GM18868 (cell line): ENCODE measurements at regions not wholly inside any gene's neighbourhood (a gene's known extent, or its start where the extent isn't known, plus 50 kb on each side); places are given as distances from the start of the nearest gene placed in this dataset.
A peak's percentile ranks its signal among the peaks of the same experiment; 100 is the strongest.
"Not testable (repeated sequence)": the region's sequence is repeated elsewhere in the genome, so short reads cannot be mapped to it uniquely, and the experiment has no call there.

Experiments used
- ATAC-seq: cut with Tn5 transposase; IDR thresholded peaks from one replicate; pipeline ENCODE4 v1.9.1; 2021; ENCODE audit warnings: mild to moderate bottlenecking, moderate library complexity; ENCODE audit not compliant: unreplicated experiment

- peak; percentile 56 for ATAC-seq
Observed at GRCh38 chr6:10343320-10343719, 71.6 kb downstream of the TFAP2A start.

- ATAC-seq: no peak
Observed at GRCh38 chr6:10341605-10342004, 73.3 kb downstream of the TFAP2A start.

DNA sequence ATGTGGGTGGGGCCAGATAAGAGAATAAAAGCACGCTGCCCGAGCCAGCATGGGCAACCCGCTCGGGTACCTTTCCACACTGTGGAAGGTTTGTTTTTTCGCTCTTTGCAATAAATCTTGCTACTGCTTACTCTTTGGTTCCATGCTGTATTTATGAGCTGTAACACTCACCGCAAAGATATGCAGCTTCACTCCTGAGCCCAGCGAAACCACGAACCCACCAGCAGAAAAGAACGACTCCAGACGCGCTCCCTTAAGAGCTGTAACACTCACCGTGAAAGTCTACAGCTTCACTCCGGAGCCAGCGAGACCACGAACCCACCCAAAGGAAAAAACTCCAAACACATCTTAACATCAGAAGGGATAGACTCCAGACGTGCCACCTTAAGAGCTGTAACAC, 76.7 kb downstream of the TFAP2A start:
- ATAC-seq: no peak

- ATAC-seq: not testable (repeated sequence)
Observed at GRCh38 chr6:10337376-10337775, 77.5 kb downstream of the TFAP2A start.

GRCh38 chr6:10332111-10332510, 82.8 kb downstream of the TFAP2A start:
- ATAC-seq: no peak

GRCh38 chr6:10331334-10331968, 83.4 kb downstream of the TFAP2A start:
- no peak for ATAC-seq

GRCh38 chr6:10330515-10330914, 84.4 kb downstream of the TFAP2A start:
- no peak for ATAC-seq

DNA sequence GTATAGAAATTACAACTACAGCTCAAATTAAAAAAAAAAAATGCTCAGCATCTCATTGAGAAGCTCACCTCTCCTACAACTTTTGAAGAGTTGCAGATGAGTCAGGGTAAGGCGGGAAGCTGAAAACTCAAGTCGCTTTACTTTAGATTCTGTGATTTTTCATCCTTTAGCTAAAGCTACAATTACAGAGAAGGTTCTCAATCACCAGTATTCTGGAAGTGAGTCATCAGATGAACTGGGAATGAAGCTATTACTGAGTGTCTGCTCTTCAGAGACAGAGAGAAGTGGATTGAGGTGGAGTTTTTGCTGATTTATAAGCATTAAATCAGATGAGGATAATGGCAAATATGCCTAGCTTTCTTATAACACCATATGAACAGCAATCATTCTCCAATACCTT, 91.9 kb downstream of the TFAP2A start:
- ATAC-seq: no peak

GRCh38 chr6:10320291-10320690, 94.6 kb downstream of the TFAP2A start:
- ATAC-seq: no peak

GRCh38 chr6:10316373-10316721, 98.5 kb downstream of the TFAP2A start:
- ATAC-seq: no peak

DNA sequence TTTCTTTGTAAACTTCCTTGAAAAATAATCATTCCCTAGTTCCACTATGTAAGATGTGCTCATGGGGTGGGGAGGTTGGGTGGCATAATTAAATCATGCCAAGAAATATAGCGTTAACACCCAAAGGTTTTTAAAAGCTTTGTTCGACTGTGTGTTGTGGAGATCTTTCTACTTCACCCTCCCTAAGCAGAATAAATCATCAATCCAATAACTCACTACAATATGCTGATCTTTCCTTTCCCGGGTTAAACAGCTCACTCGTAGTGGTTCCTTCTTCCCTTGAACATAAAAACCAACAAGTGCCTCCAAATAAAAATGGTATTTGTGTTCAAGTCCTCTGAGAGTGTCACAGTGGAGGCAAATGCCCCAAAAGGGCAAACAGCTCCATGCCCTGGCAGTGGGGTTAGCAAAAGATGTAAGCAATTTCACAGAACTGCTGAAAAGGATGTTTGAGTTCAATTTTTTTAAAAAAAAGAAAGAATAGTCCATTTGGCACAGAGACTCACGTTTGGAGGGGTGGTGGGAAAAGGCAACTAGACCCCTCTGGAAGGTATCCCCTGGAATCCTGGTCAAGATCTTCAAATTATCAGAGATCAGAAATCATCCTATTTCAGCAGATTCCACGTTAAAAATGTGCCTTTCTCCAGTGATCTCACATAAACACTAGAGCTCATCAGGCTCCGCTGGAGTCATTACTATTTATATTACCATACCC, 99.1 kb downstream of the TFAP2A start:
- ATAC-seq: no peak

GRCh38 chr6:10315034-10315433, 99.8 kb downstream of the TFAP2A start:
- ATAC-seq: no peak

DNA sequence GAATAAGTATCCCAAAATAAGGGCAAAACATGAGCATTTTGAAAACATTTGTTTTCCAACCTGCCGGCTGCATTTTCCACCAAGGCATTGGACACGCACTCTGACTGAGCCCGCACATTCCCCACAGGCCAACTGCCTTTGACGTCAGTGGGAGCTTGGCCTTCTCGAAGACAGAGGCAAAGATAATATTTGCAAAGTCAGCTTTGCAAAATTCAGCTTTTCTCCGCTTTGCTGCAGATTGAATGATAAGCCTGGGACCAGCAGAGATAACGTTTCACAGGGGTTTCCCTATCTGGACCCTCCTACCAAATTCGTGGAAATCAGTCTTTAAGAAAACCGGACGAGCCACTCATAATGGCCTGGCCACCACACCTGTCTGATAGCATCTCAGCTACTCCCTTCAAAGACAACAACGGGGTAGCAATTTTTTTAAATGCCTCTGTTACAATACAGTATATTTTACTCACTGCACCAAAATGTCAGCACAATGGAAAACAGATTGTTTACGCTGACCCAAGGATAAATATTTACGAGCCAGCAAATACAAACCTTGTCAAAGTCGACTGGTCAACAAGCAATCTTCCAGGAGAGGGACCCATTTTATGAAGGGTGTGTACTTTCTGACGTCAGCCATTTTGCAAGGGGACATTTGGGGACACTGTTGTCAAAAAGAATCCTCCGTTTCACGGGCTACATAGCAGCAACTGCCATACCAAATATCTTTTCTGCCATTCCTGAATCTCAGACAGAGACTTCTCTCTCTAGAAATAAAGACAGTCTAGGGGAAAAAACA, 100.5 kb downstream of the TFAP2A start:
- ATAC-seq: no peak

DNA sequence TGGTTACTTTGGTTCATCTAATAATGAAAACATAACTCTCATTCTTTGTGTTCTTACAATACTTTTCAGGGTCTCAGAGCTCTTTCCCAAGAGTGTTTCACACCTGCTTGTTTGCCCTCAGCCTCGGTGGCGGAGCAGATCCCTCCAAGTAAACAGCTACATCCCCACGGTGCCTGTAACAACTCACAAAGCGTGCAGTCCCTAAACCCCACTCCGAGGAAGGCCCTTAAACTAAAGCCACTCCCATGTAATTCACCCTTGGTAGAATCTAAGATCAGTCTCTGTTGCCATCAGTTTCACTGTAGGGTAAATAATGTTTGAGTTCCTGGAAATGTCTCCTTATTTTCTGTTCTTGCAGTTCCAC, 101.1 kb downstream of the TFAP2A start:
- ATAC-seq: no peak

- ATAC-seq: no peak
Observed at GRCh38 chr6:10312445-10312844, 102.4 kb downstream of the TFAP2A start.

DNA sequence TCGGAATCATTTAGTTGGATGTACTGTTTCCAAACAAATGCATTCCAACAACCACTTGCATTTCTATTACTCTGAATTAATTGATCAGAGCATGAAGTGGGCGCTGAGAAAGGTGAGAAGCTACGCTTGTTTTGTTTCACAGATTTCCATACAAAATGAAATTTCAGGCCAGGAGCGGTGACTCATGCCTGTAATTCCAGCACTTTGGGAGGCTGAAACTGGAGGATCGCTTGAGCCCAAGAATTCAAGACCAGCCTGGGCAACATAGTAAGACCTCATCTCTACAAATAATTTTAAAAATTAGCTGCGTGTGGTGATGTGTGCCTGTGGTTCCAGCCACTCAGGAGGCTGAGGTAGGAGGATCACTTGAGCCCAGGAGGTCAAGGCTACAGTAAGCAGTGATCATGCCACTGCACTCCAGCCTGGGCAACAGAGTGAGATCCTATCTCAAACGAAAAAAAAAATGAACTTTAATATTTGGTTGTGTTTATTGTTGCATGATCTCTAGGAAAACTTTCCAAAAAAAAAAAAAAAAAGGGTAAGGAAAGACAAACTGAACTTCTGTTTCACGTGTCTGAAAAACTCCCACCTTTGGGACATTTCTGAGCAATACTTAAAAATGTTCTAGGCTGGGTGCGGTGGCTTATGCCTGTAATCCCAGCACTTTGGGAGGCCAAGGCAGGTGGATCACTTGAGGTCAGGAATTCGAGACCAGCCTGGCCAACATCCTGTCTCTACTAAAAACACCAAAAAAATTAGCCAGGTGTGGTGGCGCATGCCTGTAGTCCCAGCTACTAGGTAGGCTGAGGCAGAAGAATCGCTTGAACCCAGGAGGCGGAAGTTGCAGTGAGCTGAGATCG, 103.1 kb downstream of the TFAP2A start:
- not testable (repeated sequence) for ATAC-seq

GRCh38 chr6:10310826-10311225, 104.0 kb downstream of the TFAP2A start:
- ATAC-seq: no peak

- ATAC-seq: no peak
Observed at GRCh38 chr6:10310330-10310653, 104.6 kb downstream of the TFAP2A start.

GRCh38 chr6:10309457-10310329, 105.2 kb downstream of the TFAP2A start:
- no peak for ATAC-seq

GRCh38 chr6:10307476-10307875, 107.4 kb downstream of the TFAP2A start:
- no peak for ATAC-seq
